22Rv1 (cell line): ENCODE measurements at regions not wholly inside any gene's neighbourhood (a gene's known extent, or its start where the extent isn't known, plus 50 kb on each side); places are given as distances from the start of the nearest gene placed in this dataset.

Experiments used
- H3K27ac ChIP-seq: fragments of 450-650 bp; 2 replicates; pipeline ENCODE4 v1.5.1; 2017
- CTCF ChIP-seq: fragments of 450-650 bp; IDR thresholded peaks from 2 replicates; pipeline ENCODE4 v1.5.1; 2017; ENCODE audit warnings: mild to moderate bottlenecking
- ZFX ChIP-seq: fragments of 450-650 bp; IDR thresholded peaks from 2 replicates; pipeline ENCODE4 v1.6.1; 2017; ENCODE audit warnings: antibody characterized with exemption, borderline replicate concordance

- H3K27ac ChIP-seq, result no peak overlapping the region
- TF ChIP-seq CTCF (no peak), ZFX (no peak)
Measured at GRCh38 chr10:36721871-36722270, 403.5 kb upstream of the ANKRD30A start.

- no peak overlapping the region for H3K27ac ChIP-seq
Measured at GRCh38 chr10:36720895-36721294, 404.5 kb upstream of the ANKRD30A start.

GRCh38 chr10:36717118-36717517 lies 408.3 kb upstream of the ANKRD30A start:
- TF ChIP-seq ZFX, result no peak
- TF ChIP-seq CTCF, result no peak
- no peak overlapping the region for H3K27ac ChIP-seq

More at GRCh38 chr10:36720895-36721294, 404.5 kb upstream of the ANKRD30A start:
- TF ChIP-seq ZFX (no peak), CTCF (no peak)

- TF ChIP-seq CTCF (no peak), ZFX (no peak)
Measured at GRCh38 chr10:36716291-36716690, 409.1 kb upstream of the ANKRD30A start.

GRCh38 chr10:36712695-36713094 lies 412.7 kb upstream of the ANKRD30A start:
- H3K27ac ChIP-seq, result no peak overlapping the region

More at GRCh38 chr10:36716291-36716690, 409.1 kb upstream of the ANKRD30A start:
- no peak overlapping the region for H3K27ac ChIP-seq

GRCh38 chr10:36711361-36711760 lies 414.0 kb upstream of the ANKRD30A start:
- TF ChIP-seq CTCF (no peak), ZFX (no peak)
- no peak overlapping the region for H3K27ac ChIP-seq

More at GRCh38 chr10:36712695-36713094, 412.7 kb upstream of the ANKRD30A start:
- no peak for TF ChIP-seq ZFX

GRCh38 chr10:36704124-36704523 lies 421.3 kb upstream of the ANKRD30A start:
- no peak for TF ChIP-seq ZFX
- TF ChIP-seq CTCF, result no peak
- no peak overlapping the region for H3K27ac ChIP-seq

GRCh38 chr10:36703179-36703578 lies 422.2 kb upstream of the ANKRD30A start:
- no peak overlapping the region for H3K27ac ChIP-seq
- TF ChIP-seq CTCF (no peak), ZFX (no peak)
